HL-60 (cell line): ENCODE measurements at regions not wholly inside any gene's neighbourhood (a gene's known extent, or its start where the extent isn't known, plus 50 kb on each side); places are given as distances from the start of the nearest gene placed in this dataset.

Experiments used
- GABPA ChIP-seq: IDR thresholded peaks from 2 replicates; pipeline ENCODE4 v1.6.1; 2012; ENCODE audit warnings: low read depth
- POLR2AphosphoS5 ChIP-seq: IDR thresholded peaks from 2 replicates; pipeline ENCODE4 v1.6.1; 2012; ENCODE audit warnings: low read depth
- TF ChIP-seq, protein P1 (sequence below): IDR thresholded peaks from one replicate; pipeline ENCODE4 v1.5.1; 2011; ENCODE audit warnings: low read length, control low read depth, inconsistent platforms; ENCODE audit not compliant: insufficient read depth
- TF ChIP-seq, protein P2 (sequence below): IDR thresholded peaks from 2 replicates; pipeline ENCODE4 v1.6.1; 2012; ENCODE audit warnings: low read depth; ENCODE audit not compliant: insufficient replicate concordance

DNA sequence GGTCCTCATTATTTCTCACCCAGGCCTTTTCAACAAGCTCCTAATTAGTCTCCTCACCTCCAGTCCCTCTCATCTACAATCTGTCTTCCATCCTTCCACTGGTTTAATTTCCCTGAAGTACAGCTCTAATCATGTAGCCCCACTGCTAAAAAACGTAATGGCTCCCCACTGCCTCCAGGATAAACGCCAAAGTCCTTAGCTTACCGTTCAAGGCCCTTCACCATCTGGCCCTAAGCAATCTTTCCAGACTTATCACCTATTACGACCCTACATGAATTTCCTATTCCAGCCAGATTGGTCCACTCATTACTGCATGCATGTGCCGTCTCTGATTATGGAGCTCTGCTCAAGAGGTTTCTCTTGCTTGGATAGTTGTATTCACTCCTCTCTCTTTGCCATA, 83.1 kb upstream of the DAB1 start:
- TF ChIP-seq, protein P1, sequence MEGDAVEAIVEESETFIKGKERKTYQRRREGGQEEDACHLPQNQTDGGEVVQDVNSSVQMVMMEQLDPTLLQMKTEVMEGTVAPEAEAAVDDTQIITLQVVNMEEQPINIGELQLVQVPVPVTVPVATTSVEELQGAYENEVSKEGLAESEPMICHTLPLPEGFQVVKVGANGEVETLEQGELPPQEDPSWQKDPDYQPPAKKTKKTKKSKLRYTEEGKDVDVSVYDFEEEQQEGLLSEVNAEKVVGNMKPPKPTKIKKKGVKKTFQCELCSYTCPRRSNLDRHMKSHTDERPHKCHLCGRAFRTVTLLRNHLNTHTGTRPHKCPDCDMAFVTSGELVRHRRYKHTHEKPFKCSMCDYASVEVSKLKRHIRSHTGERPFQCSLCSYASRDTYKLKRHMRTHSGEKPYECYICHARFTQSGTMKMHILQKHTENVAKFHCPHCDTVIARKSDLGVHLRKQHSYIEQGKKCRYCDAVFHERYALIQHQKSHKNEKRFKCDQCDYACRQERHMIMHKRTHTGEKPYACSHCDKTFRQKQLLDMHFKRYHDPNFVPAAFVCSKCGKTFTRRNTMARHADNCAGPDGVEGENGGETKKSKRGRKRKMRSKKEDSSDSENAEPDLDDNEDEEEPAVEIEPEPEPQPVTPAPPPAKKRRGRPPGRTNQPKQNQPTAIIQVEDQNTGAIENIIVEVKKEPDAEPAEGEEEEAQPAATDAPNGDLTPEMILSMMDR, result no peak
- TF ChIP-seq POLR2AphosphoS5 (no peak), GABPA (no peak)
- TF ChIP-seq, protein P2, sequence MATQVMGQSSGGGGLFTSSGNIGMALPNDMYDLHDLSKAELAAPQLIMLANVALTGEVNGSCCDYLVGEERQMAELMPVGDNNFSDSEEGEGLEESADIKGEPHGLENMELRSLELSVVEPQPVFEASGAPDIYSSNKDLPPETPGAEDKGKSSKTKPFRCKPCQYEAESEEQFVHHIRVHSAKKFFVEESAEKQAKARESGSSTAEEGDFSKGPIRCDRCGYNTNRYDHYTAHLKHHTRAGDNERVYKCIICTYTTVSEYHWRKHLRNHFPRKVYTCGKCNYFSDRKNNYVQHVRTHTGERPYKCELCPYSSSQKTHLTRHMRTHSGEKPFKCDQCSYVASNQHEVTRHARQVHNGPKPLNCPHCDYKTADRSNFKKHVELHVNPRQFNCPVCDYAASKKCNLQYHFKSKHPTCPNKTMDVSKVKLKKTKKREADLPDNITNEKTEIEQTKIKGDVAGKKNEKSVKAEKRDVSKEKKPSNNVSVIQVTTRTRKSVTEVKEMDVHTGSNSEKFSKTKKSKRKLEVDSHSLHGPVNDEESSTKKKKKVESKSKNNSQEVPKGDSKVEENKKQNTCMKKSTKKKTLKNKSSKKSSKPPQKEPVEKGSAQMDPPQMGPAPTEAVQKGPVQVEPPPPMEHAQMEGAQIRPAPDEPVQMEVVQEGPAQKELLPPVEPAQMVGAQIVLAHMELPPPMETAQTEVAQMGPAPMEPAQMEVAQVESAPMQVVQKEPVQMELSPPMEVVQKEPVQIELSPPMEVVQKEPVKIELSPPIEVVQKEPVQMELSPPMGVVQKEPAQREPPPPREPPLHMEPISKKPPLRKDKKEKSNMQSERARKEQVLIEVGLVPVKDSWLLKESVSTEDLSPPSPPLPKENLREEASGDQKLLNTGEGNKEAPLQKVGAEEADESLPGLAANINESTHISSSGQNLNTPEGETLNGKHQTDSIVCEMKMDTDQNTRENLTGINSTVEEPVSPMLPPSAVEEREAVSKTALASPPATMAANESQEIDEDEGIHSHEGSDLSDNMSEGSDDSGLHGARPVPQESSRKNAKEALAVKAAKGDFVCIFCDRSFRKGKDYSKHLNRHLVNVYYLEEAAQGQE, result no peak
